ENCODE measurements at regions not wholly inside any gene's neighbourhood (a gene's known extent, or its start where the extent isn't known, plus 50 kb on each side); places are given as distances from the start of the nearest gene placed in this dataset.
"Not testable (repeated sequence)": the region's sequence is repeated elsewhere in the genome, so short reads cannot be mapped to it uniquely, and the experiment has no call there.

DNA sequence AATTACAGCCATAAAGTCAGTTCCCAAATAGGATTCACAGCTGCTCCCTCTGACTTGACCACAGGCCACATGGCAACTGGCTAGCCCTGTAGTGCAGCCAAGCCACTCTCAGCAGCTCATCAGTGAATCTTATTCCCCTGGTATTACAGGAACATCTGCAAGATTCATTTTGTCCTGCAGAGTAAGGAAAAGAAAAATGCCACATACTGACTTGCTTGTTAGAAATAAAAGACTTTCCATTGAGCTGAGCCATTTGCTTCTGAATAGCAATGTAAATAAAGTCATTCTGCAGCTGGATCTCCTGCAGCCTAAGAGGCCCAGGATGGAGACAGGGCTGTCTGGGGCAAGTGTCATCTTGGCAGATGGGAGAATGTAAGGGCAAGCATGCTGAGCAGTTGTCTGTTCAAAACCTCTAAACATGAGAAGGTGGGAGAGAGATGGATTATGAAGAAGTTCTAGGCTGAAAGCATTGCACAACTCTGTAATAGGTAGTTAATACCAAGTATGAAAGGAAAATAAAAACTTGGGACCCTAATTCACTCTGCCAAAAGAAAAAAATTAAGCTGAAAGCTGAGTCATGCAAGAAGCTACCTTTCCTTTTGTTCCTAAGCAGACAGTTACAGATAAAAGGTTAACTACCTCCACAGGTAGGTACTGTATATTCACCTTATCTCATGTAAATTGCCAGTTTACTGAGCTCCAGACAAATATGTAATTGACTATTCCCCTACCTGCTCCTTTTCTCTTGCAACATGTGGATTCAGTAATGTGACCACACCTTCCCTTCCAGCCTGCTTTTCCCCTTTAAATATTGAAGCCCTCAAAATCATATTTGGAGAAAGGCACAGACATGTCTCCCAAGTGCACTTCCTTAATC, 244.4 kb upstream of the RAI14 start:
- Mint-ChIP-seq H3K4me1 (ENCODE audit: low read depth) (peaks cover 3% of the 10 kb centered on the region), H3K27ac (no peak overlapping the region), H3K27me3 (no peaks in the 10 kb centered on the region), H3K36me3 (ENCODE audit: insufficient read depth) (no peaks in the 10 kb centered on the region), H3K9me3 (ENCODE audit: low read depth) (no peaks in the 10 kb centered on the region), H3K4me3 (ENCODE audit: low read depth) (no peak overlapping the region)
- no peak for DNase-seq (ENCODE audit: low spot score, unreplicated experiment)
- TF ChIP-seq, protein P1, sequence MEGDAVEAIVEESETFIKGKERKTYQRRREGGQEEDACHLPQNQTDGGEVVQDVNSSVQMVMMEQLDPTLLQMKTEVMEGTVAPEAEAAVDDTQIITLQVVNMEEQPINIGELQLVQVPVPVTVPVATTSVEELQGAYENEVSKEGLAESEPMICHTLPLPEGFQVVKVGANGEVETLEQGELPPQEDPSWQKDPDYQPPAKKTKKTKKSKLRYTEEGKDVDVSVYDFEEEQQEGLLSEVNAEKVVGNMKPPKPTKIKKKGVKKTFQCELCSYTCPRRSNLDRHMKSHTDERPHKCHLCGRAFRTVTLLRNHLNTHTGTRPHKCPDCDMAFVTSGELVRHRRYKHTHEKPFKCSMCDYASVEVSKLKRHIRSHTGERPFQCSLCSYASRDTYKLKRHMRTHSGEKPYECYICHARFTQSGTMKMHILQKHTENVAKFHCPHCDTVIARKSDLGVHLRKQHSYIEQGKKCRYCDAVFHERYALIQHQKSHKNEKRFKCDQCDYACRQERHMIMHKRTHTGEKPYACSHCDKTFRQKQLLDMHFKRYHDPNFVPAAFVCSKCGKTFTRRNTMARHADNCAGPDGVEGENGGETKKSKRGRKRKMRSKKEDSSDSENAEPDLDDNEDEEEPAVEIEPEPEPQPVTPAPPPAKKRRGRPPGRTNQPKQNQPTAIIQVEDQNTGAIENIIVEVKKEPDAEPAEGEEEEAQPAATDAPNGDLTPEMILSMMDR (IDR thresholded peaks at IDR 0.05; ENCODE audit: unreplicated experiment) = no peak

DNA sequence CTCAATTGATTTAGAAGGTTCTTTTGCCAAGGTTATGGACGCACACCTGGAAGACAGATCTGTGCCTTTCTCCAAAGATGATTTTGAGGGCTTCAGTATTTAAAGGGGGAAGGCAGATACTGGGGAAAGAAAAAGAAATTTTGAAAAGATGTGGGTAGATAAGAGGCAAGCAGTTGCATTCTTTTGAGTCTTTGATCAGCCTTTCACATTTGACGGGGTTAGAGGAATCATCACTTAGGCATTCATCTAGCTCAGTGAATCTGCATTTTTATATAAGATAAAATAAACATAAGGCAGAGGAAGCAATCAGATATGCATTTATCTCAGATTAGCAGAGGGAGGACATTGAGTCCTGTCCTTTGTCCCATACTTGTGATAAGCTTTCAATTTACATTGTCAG, 243.4 kb upstream of the RAI14 start:
- Mint-ChIP-seq H3K4me3 (ENCODE audit: low read depth) (no peak overlapping the region), H3K9me3 (ENCODE audit: low read depth) (no peaks in the 10 kb centered on the region), H3K36me3 (ENCODE audit: insufficient read depth) (no peaks in the 10 kb centered on the region), H3K27me3 (no peaks in the 10 kb centered on the region), H3K27ac (no peak overlapping the region), H3K4me1 (ENCODE audit: low read depth) (peaks cover 3% of the 10 kb centered on the region)
- TF ChIP-seq, protein P1 (IDR thresholded peaks at IDR 0.05; ENCODE audit: unreplicated experiment) = no peak
- DNase-seq (ENCODE audit: low spot score, unreplicated experiment) = no peak

DNA sequence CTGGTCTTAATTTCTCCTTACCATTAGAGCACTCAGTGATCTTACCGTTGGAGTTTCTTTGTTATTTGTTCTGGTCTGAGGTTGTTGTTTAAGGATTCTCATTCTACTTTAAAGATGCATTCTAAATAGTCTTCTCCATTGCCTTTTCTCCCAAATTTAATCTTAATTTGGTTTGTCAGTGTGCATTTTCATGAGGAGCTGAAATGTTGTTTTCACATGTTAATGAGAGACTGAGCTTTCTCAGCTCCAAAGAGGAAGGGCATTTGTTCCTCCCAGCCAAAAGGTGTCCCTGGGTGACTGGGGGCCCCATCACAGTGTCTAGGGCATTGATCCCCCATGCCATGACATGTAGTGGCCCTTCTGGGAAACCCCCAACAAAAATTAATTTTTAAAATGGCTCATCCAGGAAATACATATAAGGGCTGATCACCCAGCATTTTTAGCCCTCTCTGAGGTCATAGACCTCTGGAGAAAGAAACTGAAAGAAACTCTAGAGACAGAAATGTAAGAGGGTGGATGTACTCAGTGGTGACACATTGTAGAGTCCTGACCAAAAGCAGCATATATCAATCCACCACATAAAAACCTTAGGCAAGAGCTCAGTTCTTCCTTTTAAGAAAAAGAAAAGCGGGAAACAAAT, 240.4 kb upstream of the RAI14 start:
- Mint-ChIP-seq H3K27ac (no peak overlapping the region), H3K4me1 (ENCODE audit: low read depth) (peaks cover 3% of the 10 kb centered on the region), H3K9me3 (ENCODE audit: low read depth) (peaks cover 4% of the 10 kb centered on the region), H3K27me3 (no peaks in the 10 kb centered on the region), H3K4me3 (ENCODE audit: low read depth) (no peak overlapping the region), H3K36me3 (ENCODE audit: insufficient read depth) (peaks cover 4% of the 10 kb centered on the region)
- TF ChIP-seq, protein P1 (IDR thresholded peaks at IDR 0.05; ENCODE audit: unreplicated experiment) = no peak
- no peak for DNase-seq (ENCODE audit: low spot score, unreplicated experiment)

DNA sequence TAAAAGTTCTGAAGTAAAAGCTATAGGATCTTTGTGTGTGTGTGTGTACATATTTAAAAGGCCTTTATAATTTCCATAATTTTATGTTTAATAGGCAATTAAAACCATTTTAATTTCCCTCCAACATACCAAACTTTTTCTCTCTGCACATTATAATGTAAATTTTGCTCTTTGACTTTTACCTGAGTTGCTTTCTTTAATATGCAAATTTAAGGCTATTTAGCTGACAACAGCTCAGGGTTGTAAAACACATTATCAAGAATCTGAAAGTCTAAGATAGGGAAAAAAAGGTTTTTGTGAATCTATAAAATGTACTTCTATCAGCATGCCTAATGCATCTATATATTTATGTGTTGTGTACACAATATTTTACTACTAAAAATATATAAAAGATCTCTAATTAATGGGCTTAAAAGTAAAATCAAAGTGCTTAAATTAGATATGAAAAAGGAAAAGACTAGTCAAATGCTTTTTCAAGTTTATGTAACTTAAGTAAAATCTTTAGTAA, 239.6 kb upstream of the RAI14 start:
- H3K27me3 Mint-ChIP-seq = no peaks in the 10 kb centered on the region
- no peak for DNase-seq (ENCODE audit: low spot score, unreplicated experiment)
- TF ChIP-seq, protein P1 (IDR thresholded peaks at IDR 0.05; ENCODE audit: unreplicated experiment) = no peak
- no peak overlapping the region for H3K27ac Mint-ChIP-seq
- H3K36me3 Mint-ChIP-seq (ENCODE audit: insufficient read depth) = peaks cover 5% of the 10 kb centered on the region
- H3K4me3 Mint-ChIP-seq (ENCODE audit: low read depth) = no peak overlapping the region
- peaks cover 1% of the 10 kb centered on the region for H3K4me1 Mint-ChIP-seq (ENCODE audit: low read depth)
- peaks cover 11% of the 10 kb centered on the region for H3K9me3 Mint-ChIP-seq (ENCODE audit: low read depth)

DNA sequence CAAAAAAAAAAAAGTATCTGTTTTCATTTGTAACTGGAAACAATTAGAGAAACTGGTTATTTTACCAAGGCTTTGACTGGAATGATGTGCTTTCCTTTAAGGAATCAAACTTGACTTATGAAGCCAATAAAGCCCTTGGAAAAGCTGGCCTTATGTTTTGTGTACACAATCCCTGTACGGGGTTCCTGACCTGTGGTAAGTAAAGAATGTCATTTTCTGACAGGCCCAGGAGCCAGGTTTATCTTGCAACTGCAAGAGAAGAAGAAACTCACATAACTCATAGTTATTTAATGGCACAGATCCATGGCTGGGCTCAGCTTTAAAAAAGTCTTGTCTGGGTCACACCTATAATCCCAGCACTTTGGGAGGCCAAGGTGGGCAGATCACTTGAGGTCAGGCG, 235.9 kb upstream of the RAI14 start:
- peaks cover 20% of the 10 kb centered on the region for H3K9me3 Mint-ChIP-seq (ENCODE audit: low read depth)
- H3K27ac Mint-ChIP-seq = not testable (repeated sequence)

More for the DNA sequence above, 235.9 kb upstream of the RAI14 start:
- not testable (repeated sequence) for H3K36me3 Mint-ChIP-seq (ENCODE audit: insufficient read depth); DNase-seq (ENCODE audit: low spot score, unreplicated experiment); H3K4me1 Mint-ChIP-seq (ENCODE audit: low read depth); H3K27me3 Mint-ChIP-seq; H3K4me3 Mint-ChIP-seq (ENCODE audit: low read depth)
